Uterus (tissue), 2 donors: ENCODE measurements at regions not wholly inside any gene's neighbourhood (a gene's known extent, or its start where the extent isn't known, plus 50 kb on each side); places are given as distances from the start of the nearest gene placed in this dataset.

ENCODE experiments used
- POLR2A ChIP-seq, 2 donors: fragments of 450-650 bp; IDR thresholded peaks; one replicate each; pipeline ENCODE4 v1.6.1; 2016; ENCODE audit warnings: antibody characterized with exemption in 2 of 2, mild to moderate bottlenecking in 1 of 2, moderate library complexity in 1 of 2
- TF ChIP-seq, protein P1 (sequence below), 4 experiments: fragments of 200-600 bp in 2 of 4; fragments of 450-650 bp in 2 of 4; sonication (generic) in 2 of 4; IDR thresholded peaks; one replicate each; pipeline ENCODE4 v1.5.1; 2016 to 2019; ENCODE audit warnings: antibody characterized with exemption in 4 of 4, mild to moderate bottlenecking in 2 of 4, moderate library complexity in 1 of 4

DNA sequence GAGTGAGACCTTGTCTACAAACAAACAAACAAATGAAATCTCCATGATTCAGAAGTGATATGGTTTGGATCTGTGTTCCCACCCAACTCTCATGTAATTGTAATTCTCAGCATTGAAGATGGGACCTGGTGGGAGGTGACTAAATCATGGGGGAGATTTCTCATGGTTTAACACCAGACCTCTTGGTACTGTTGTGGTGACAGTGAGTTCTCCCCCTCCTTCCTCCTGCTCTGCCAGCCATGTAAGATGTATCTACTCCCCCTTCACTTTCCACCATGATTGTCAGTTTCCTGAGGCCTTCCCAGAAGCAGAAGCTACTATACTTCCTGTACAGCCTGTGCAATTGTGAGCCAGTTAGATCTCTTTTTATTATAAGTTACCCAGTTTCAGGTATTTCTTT, 438.4 kb upstream of the THBS1 start:
- TF ChIP-seq, protein P1, sequence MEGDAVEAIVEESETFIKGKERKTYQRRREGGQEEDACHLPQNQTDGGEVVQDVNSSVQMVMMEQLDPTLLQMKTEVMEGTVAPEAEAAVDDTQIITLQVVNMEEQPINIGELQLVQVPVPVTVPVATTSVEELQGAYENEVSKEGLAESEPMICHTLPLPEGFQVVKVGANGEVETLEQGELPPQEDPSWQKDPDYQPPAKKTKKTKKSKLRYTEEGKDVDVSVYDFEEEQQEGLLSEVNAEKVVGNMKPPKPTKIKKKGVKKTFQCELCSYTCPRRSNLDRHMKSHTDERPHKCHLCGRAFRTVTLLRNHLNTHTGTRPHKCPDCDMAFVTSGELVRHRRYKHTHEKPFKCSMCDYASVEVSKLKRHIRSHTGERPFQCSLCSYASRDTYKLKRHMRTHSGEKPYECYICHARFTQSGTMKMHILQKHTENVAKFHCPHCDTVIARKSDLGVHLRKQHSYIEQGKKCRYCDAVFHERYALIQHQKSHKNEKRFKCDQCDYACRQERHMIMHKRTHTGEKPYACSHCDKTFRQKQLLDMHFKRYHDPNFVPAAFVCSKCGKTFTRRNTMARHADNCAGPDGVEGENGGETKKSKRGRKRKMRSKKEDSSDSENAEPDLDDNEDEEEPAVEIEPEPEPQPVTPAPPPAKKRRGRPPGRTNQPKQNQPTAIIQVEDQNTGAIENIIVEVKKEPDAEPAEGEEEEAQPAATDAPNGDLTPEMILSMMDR (IDR thresholded peaks at IDR 0.05): no peak
- no peak for TF ChIP-seq POLR2A (IDR thresholded peaks at IDR 0.05)
